Gastroesophageal sphincter (tissue), 3 donors: ENCODE measurements at regions not wholly inside any gene's neighbourhood (a gene's known extent, or its start where the extent isn't known, plus 50 kb on each side); places are given as distances from the start of the nearest gene placed in this dataset.

Source experiments
- EP300 ChIP-seq: sonication (generic); formaldehyde crosslinking; IDR thresholded peaks from one replicate; pipeline ENCODE4 v1.6.1; 2017; ENCODE audit warnings: antibody characterized with exemption, mild to moderate bottlenecking
- POLR2A ChIP-seq, 2 donors: fragments of 450-650 bp; IDR thresholded peaks; one replicate each; pipeline ENCODE4 v1.6.1; 2017; ENCODE audit warnings: antibody characterized with exemption in 2 of 2, mild to moderate bottlenecking in 2 of 2, moderate library complexity in 1 of 2
- POLR2AphosphoS5 ChIP-seq: sonication (generic); formaldehyde crosslinking; IDR thresholded peaks from one replicate; pipeline ENCODE4 v1.6.1; 2017; ENCODE audit warnings: antibody characterized with exemption
- TF ChIP-seq, protein P1 (sequence below), 4 experiments: fragments of 200-600 bp in 2 of 4; fragments of 450-650 bp in 2 of 4; sonication (generic) in 1 of 4; IDR thresholded peaks; one replicate each; pipeline ENCODE4 v1.5.1; 2017 to 2019; ENCODE audit warnings: antibody characterized with exemption in 4 of 4, mild to moderate bottlenecking in 2 of 4, moderate library complexity in 2 of 4

GRCh38 chr11:119934866-119935265 is 203.0 kb downstream of the TRIM29 start:
- TF ChIP-seq POLR2A (IDR thresholded peaks at IDR 0.05) (no peak), POLR2AphosphoS5 (no peak), EP300 (no peak)
- TF ChIP-seq, protein P1, sequence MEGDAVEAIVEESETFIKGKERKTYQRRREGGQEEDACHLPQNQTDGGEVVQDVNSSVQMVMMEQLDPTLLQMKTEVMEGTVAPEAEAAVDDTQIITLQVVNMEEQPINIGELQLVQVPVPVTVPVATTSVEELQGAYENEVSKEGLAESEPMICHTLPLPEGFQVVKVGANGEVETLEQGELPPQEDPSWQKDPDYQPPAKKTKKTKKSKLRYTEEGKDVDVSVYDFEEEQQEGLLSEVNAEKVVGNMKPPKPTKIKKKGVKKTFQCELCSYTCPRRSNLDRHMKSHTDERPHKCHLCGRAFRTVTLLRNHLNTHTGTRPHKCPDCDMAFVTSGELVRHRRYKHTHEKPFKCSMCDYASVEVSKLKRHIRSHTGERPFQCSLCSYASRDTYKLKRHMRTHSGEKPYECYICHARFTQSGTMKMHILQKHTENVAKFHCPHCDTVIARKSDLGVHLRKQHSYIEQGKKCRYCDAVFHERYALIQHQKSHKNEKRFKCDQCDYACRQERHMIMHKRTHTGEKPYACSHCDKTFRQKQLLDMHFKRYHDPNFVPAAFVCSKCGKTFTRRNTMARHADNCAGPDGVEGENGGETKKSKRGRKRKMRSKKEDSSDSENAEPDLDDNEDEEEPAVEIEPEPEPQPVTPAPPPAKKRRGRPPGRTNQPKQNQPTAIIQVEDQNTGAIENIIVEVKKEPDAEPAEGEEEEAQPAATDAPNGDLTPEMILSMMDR (IDR thresholded peaks at IDR 0.05) = no peak
